ENCODE measurements at regions not wholly inside any gene's neighbourhood (a gene's known extent, or its start where the extent isn't known, plus 50 kb on each side); places are given as distances from the start of the nearest gene placed in this dataset.

- no peak for DNase-seq
Observed at GRCh38 chr6:147042679-147043078, 161.5 kb upstream of the STXBP5 start.

GRCh38 chr6:147043994-147044477 lies 160.2 kb upstream of the STXBP5 start:
- no peak for DNase-seq

GRCh38 chr6:147046141-147046877 lies 157.9 kb upstream of the STXBP5 start:
- DNase-seq: no peak

DNA sequence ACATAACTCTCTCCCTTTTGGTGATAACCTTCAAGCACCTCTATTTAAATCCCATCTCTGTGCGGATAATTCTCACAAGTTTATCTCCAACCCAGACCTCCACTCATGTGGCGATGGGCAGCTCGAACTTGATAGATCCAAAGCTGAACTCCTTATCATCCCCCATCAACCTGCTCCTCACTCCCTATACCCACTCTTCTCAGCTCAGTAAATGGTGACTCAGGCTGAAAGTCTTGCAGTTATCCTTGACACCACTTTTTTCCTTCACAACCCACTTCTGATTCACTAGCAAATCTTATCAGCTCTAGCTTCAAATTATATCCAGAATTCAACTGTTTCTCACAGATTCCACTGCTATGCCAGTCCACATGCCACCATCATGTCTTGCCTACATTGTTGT lies 155.3 kb upstream of the STXBP5 start:
- no peak for DNase-seq

- DNase-seq: no peak
Observed at GRCh38 chr6:147053311-147053921, 150.8 kb upstream of the STXBP5 start.

GRCh38 chr6:147054158-147054557 lies 150.1 kb upstream of the STXBP5 start:
- DNase-seq: no peak

DNA sequence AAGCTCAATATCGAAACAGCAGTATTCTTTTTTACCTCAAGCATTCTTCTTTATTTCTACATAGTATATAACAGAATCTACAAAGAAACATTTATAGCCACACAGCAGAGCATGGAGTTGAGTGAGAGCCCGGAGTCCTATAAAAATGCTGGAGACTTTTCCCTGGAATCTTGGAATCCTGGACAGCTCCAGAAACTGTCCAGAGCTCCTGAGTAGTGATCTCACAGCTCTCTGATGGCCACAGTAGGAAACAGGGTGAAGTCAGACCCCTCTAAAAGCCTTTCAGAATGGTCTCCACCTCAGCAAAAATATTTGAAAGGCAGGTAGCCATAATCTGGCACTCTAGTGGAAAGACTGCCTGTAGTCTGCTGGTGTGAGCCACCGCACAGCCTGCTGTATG lies 149.3 kb upstream of the STXBP5 start:
- DNase-seq: no peak

- DNase-seq: no peak
Observed at GRCh38 chr6:147055821-147056392, 148.3 kb upstream of the STXBP5 start.

- DNase-seq: no peak
Observed at GRCh38 chr6:147057188-147057587, 147.0 kb upstream of the STXBP5 start.

GRCh38 chr6:147057705-147058342 lies 146.4 kb upstream of the STXBP5 start:
- DNase-seq: no peak

DNA sequence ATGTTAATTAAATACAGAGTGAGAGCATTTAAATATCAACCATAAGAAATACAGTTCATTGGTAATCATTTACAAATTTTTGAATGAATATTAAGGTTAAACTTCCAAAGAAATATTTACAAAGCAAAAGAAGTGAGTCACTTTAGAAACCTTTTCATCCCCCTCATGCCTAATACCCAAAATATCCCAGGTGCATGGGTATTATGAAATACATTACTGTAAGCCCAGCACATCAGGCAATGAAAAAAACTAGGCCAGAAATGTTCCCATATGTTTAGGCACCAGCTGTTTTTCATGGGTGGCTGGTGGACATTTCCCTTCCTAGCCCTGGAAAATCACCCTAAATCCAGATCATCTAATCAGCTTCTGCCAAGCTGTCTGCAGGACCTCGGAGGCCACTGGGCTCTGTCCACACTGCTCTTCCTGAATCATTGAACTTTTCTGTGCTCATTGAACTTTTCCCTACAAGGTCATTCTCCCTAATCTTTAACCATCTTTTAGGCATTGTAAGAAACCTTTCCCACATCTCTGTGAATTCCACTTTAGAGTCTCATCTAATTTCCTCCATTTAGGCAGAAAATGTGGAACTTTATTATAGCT lies 145.3 kb upstream of the STXBP5 start:
- no peak for DNase-seq

- no peak for DNase-seq
Observed at GRCh38 chr6:147060636-147061035, 143.6 kb upstream of the STXBP5 start.

DNA sequence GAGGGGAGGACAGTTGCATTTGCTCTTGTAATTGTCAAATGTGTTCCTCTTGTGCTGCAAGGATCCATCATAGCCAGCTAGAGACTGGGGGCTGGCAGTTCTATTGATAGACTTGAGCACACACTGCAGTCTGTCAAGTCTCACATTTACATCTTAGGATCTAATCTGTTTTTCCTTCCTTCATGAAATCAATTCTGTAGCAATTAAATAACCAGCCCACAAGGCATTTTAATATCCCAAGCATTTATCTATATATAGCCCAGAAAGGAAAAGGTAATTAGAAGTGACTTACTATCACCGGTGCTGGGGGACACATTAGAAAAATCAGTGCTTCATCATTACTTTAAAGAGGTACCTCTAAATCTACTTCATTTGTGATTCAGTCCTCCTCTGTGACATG lies 143.0 kb upstream of the STXBP5 start:
- no peak for DNase-seq

- no peak for DNase-seq
Observed at GRCh38 chr6:147063469-147064031, 140.7 kb upstream of the STXBP5 start.

DNA sequence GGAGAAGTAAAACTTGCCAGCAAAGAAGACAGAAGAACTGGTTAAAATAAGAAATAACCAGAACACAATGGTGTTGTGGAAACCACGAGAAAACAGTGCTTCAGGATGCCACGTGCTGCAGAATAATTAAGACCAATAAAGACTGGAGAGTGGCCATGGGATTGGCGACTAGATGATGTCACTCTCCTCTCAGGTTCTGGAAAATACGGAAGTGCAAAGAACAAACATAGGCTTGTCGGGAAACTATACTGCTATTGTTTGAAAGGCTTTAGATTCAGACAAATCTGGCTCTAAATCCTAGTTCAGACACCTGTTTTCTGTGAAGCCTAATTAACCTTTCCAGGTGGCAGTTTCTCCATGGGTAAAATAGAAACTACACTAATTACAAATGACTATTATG lies 138.4 kb upstream of the STXBP5 start:
- DNase-seq: no peak

- no peak for DNase-seq
Observed at GRCh38 chr6:147067184-147067583, 137.0 kb upstream of the STXBP5 start.

- no peak for DNase-seq
Observed at GRCh38 chr6:147071776-147072175, 132.4 kb upstream of the STXBP5 start.

DNA sequence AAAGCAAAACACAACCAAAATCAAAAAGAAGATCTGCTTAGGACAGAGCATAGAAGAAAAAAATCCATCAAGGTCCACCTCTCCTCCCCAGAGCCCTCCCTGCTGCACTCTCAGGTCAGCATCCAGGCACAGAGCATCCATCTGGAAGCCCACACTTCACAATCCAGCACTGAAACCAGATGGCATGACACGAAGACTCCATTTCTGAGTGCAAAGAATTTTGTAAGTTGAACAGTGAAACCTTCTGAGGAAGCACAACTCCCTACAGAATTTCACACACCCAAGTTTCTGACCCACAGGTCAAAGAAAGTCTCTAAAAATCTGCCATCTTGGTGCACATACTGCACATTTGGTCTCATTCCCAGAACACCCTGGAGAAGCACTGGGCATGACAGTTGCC lies 128.8 kb upstream of the STXBP5 start:
- no peak for DNase-seq

DNA sequence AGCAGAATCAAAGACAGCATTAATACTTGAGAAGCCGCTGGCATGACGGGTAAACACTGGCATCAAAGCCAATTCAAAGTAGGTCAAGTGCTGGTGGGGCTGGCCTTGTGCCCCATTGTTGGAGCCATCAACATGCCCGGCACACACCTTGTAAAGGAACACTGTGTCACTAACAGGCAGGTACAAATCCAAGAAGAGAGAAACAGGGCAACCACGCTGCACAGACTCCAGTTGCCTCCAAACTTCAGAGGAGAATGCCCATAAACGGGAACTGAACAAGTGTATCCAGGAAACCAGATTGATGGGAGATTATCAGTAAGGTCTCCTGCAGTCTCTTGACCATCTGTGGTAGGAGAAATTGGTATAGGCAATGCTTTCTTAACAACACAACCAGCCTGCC lies 127.0 kb upstream of the STXBP5 start:
- no peak for DNase-seq

DNA sequence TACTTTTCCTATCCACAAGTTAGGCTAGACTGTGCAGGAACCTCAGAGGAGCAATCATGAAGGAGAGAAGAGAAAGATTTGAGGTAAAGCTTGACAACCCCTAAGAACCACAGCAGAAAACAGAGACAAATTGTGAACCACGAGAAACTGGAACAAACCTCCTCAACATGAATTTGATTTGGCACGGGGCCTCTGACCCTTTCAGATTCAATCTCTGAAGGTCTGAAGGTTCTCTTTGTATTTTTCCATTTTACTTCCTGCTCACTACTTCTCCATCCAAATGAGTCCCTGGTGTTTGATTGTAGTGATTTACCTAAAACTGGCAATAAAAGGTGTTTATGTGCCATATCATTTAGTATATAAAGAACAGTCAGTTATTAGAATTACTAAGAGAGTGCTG lies 126.1 kb upstream of the STXBP5 start:
- no peak for DNase-seq

DNA sequence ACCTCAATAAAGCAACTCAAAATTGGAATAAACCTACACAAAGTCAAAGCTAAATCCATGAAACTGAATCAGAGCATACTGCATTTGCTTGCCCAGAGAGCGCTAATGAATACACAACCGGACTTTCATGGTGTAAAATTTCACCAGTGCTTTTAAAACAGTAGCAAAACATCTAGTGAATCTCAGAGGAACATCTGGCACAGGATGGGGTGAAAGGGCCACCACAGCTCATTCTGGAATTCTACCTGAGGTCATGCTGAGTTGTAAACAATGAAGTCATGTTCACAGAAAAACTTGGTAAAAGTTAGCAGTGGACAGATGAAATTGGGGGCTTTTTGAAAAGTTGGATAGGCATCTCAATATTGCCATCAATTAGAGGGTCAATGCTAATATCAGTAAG lies 125.6 kb upstream of the STXBP5 start:
- no peak for DNase-seq

DNA sequence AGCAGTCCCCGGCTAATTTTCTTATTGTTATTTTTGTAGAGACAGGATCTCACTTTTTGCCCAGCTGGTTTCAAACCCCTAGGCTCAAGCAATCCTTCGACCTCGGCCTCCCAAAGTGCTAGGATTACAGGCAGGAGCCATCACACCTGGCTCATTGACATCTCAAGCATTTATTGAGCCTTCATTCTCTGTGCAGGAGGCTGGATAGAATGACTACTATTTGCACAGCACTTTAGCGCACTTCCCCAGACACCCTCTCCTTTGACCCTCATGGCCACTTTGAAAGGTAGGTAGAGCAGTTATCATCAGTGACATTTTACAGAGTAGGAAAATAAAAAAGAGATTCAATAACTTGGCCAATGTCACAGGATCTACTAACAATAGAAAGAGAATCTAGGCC lies 124.0 kb upstream of the STXBP5 start:
- DNase-seq: no peak

GRCh38 chr6:147081076-147081609 lies 123.1 kb upstream of the STXBP5 start:
- DNase-seq: no peak

Data from right forelimb (tissue), 1 donor.